ENCODE measurements at regions not wholly inside any gene's neighbourhood (a gene's known extent, or its start where the extent isn't known, plus 50 kb on each side); places are given as distances from the start of the nearest gene placed in this dataset.

DNA sequence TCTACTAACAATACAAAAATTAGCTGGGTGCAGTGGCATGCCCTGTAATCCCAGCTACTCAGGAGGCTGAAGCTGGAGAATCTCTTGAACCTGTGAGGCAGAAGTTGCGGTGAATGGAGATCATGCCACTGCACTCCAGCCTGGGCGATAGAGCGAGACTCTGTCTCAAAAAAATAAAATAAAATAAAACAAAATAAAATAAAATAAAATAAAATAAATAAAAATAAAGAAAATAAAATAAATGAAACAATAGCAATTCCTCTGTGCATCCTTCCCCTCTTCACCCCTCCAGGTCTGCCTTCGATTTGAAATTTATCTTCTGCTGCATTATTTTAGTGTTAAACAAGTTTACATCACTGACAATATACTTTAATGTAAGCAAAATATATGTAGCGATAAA, 63.0 kb upstream of the UXS1 start:
- TF ChIP-seq, protein P1, sequence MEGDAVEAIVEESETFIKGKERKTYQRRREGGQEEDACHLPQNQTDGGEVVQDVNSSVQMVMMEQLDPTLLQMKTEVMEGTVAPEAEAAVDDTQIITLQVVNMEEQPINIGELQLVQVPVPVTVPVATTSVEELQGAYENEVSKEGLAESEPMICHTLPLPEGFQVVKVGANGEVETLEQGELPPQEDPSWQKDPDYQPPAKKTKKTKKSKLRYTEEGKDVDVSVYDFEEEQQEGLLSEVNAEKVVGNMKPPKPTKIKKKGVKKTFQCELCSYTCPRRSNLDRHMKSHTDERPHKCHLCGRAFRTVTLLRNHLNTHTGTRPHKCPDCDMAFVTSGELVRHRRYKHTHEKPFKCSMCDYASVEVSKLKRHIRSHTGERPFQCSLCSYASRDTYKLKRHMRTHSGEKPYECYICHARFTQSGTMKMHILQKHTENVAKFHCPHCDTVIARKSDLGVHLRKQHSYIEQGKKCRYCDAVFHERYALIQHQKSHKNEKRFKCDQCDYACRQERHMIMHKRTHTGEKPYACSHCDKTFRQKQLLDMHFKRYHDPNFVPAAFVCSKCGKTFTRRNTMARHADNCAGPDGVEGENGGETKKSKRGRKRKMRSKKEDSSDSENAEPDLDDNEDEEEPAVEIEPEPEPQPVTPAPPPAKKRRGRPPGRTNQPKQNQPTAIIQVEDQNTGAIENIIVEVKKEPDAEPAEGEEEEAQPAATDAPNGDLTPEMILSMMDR (conservative IDR thresholded peaks at IDR 0.05 in 1 of 2, IDR thresholded peaks at IDR 0.05 in 1 of 2; ENCODE audit: extremely low read depth in 1 of 2, insufficient read depth in 1 of 2, low read depth in 1 of 2, low read length in 2 of 2): no peak
- no peak for TF ChIP-seq EZH2 (IDR thresholded peaks at IDR 0.05; ENCODE audit: borderline replicate concordance, low read length)

Measured in mammary epithelial cell (primary cell).